ENCODE measurements at regions not wholly inside any gene's neighbourhood (a gene's known extent, or its start where the extent isn't known, plus 50 kb on each side); places are given as distances from the start of the nearest gene placed in this dataset.

DNA sequence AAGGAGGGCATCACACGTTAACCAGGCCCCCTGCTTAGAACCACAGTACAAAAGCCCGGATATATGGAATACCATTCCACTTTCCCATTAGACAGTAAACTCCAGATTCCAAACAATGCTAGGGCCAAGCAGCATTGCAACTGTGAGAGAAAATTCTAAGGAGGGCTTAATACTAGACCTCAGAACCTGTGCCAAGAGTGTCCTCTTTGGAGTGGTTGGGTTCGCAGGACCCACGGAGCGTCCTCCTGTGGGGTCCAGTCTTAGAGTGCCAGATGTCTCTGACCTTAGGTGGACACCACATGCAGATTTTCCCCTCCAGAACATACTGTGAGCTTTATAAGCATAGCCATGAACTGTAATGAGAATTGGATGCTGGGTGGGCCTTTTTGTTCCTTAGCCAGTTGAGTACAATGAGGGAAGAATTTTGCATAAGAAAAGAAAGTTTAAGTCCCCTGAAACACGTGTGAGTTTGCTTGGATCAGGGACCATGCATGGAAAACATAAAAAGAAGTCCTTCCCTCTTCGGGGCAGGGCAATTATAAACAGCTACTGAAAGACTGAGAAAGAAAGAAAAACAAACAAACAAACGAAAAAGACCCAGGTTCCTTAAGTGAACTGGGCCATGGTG, 325.7 kb downstream of the NEK10 start:
- TF ChIP-seq CTCF (IDR thresholded peaks at IDR 0.05), result no peak
- intact Hi-C loops (cut with micrococcal nuclease), result no loop called here
- H3K4me3 ChIP-seq (replicated peaks in 1 of 3; ENCODE audit: low read depth in 2 of 3, low read length in 3 of 3), result no peak overlapping the region

DNA sequence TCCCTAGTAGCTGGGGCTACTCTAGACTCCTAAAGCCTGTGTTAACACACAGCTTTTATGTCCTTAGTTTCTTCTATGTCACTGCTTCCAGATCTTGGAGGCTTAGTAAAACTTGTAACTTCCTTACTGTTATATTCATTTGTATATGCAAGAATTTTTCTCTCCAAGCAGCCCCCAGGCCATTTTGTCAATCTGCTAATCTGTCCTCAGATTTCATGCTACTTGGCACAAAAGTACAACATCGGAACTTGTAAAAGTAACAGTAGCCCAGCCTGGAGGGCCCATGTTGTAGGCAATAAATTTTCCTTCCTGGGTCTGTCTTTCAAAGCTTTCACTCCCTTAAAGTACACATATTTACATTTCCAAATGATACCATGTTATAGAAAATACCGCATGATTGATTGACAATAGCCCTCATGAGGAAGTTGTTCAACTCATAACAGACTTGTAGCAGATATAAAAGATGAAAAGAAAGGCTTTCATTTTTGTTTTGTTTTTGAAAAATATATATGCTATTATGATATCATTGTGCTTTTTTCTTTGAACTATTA, 324.2 kb downstream of the NEK10 start:
- no peak for DNase-seq
- WGBS (ENCODE audit: insufficient coverage), result 100% methylated on average over 1 of the region's 2 CpGs
- Histone ChIP-seq H3K36me3 (replicated peaks in 1 of 2; ENCODE audit: control insufficient read depth in 1 of 2, insufficient read depth in 2 of 2, low read length in 2 of 2) (no peaks in the 10 kb centered on the region), H4K20me1 (ENCODE audit: insufficient read depth, low read length) (no peaks in the 10 kb centered on the region), H3K27me3 (ENCODE audit: control insufficient read depth in 2 of 2, insufficient read depth in 2 of 2, low read length in 2 of 2) (no peaks in the 10 kb centered on the region), H3K4me2 (replicated peaks; ENCODE audit: extremely low read depth, low read length, poor library complexity, severe bottlenecking) (no peak overlapping the region), H3K4me1 (ENCODE audit: control insufficient read depth in 1 of 2, insufficient read depth in 2 of 2, low read length in 2 of 2) (no peaks in the 10 kb centered on the region), H3K9ac (ENCODE audit: insufficient read depth, low read length, poor library complexity, severe bottlenecking) (no peak overlapping the region), H2AFZ (ENCODE audit: insufficient read depth, low read depth, low read length, poor library complexity, severe bottlenecking) (no peak overlapping the region), H3K79me2 (ENCODE audit: insufficient read depth, low read length) (no peaks in the 10 kb centered on the region), H3K27ac (ENCODE audit: low read depth in 1 of 2, low read length in 2 of 2) (no peak overlapping the region), H3K9me3 (replicated peaks in 1 of 2; ENCODE audit: control insufficient read depth in 1 of 2, insufficient read depth in 1 of 2, low read length in 2 of 2) (no peaks in the 10 kb centered on the region), H3K4me3 (replicated peaks in 1 of 3; ENCODE audit: low read depth in 2 of 3, low read length in 3 of 3) (no peak overlapping the region)
- H3K27ac Mint-ChIP-seq, result no peak overlapping the region
- no peak for TF ChIP-seq CTCF (IDR thresholded peaks at IDR 0.05)
- H3K27me3 Mint-ChIP-seq (ENCODE audit: low read depth in 3 of 3), result peaks cover 0 to 2% (median 0%) of the 10 kb centered on the region in 3 donors
- H3K9me3 Mint-ChIP-seq, result peaks cover 0 to 11% (median 4%) of the 10 kb centered on the region in 7 donors
- intact Hi-C loops (cut with micrococcal nuclease), result no loop called here
- no peaks in the 10 kb centered on the region for H3K36me3 Mint-ChIP-seq
- no peak overlapping the region for H3K4me3 Mint-ChIP-seq
- H3K4me1 Mint-ChIP-seq, result no peaks in the 10 kb centered on the region

More for the DNA sequence above, 325.7 kb downstream of the NEK10 start:
- Histone ChIP-seq H3K4me2 (replicated peaks; ENCODE audit: extremely low read depth, low read length, poor library complexity, severe bottlenecking) (no peak overlapping the region), H2AFZ (ENCODE audit: insufficient read depth, low read depth, low read length, poor library complexity, severe bottlenecking) (no peak overlapping the region), H3K4me1 (ENCODE audit: control insufficient read depth in 1 of 2, insufficient read depth in 2 of 2, low read length in 2 of 2) (no peaks in the 10 kb centered on the region), H3K79me2 (ENCODE audit: insufficient read depth, low read length) (no peaks in the 10 kb centered on the region), H4K20me1 (ENCODE audit: insufficient read depth, low read length) (no peaks in the 10 kb centered on the region), H3K27me3 (ENCODE audit: control insufficient read depth in 2 of 2, insufficient read depth in 2 of 2, low read length in 2 of 2) (no peaks in the 10 kb centered on the region), H3K27ac (ENCODE audit: low read depth in 1 of 2, low read length in 2 of 2) (no peak overlapping the region), H3K9ac (ENCODE audit: insufficient read depth, low read length, poor library complexity, severe bottlenecking) (no peak overlapping the region), H3K36me3 (replicated peaks in 1 of 2; ENCODE audit: control insufficient read depth in 1 of 2, insufficient read depth in 2 of 2, low read length in 2 of 2) (no peaks in the 10 kb centered on the region), H3K9me3 (replicated peaks in 1 of 2; ENCODE audit: control insufficient read depth in 1 of 2, insufficient read depth in 1 of 2, low read length in 2 of 2) (no peaks in the 10 kb centered on the region)
- no peak overlapping the region for H3K27ac Mint-ChIP-seq
- H3K4me3 Mint-ChIP-seq, result no peak overlapping the region
- DNase-seq, result no peak
- no CpG with 5 or more reads among the region's 8 CpGs for WGBS (ENCODE audit: insufficient coverage)
- peaks cover 0 to 7% (median 2%) of the 10 kb centered on the region in 7 donors for H3K9me3 Mint-ChIP-seq
- no peaks in the 10 kb centered on the region for H3K4me1 Mint-ChIP-seq
- H3K27me3 Mint-ChIP-seq (ENCODE audit: low read depth in 3 of 3), result no peaks in the 10 kb centered on the region
- no peaks in the 10 kb centered on the region for H3K36me3 Mint-ChIP-seq
